ENCODE measurements at regions not wholly inside any gene's neighbourhood (a gene's known extent, or its start where the extent isn't known, plus 50 kb on each side); places are given as distances from the start of the nearest gene placed in this dataset.

DNA sequence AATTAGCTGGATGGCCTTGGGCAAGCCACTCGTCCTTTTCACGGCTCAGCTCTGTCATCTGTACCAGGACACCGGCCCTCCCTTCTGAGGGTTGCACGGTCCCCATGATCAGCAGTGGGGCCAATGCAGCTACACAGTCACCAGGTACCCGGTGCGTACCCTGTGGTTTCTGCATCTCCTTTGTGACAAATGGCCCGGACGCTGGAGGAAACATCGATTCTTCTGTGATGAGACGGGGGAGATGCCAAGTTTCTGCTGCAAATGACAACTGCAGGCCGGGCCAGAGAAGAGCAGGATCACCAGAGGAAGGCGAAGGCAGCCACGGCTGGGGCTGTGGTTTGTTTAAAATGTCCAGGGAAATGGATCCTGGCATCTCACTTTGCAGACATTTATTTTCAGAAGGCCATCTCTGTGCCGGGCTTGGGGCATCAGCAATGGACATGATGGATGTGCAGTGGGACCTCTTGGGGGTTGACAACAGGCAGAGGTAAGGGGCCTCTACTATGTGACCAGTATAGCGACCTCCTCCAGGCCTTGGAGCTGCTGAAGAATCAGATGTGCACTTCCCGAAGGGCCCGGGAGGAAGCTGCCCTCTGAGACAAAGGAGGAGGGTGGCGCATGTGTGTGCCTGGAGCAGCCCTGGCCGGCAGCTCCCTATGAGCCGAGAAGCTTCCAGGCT lies 221.9 kb upstream of the C1orf174 start:
- TF ChIP-seq POLR2A (IDR thresholded peaks at IDR 0.05), result no peak
- TF ChIP-seq, protein P1, sequence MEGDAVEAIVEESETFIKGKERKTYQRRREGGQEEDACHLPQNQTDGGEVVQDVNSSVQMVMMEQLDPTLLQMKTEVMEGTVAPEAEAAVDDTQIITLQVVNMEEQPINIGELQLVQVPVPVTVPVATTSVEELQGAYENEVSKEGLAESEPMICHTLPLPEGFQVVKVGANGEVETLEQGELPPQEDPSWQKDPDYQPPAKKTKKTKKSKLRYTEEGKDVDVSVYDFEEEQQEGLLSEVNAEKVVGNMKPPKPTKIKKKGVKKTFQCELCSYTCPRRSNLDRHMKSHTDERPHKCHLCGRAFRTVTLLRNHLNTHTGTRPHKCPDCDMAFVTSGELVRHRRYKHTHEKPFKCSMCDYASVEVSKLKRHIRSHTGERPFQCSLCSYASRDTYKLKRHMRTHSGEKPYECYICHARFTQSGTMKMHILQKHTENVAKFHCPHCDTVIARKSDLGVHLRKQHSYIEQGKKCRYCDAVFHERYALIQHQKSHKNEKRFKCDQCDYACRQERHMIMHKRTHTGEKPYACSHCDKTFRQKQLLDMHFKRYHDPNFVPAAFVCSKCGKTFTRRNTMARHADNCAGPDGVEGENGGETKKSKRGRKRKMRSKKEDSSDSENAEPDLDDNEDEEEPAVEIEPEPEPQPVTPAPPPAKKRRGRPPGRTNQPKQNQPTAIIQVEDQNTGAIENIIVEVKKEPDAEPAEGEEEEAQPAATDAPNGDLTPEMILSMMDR (IDR thresholded peaks at IDR 0.05), result no peak
